ENCODE measurements at regions not wholly inside any gene's neighbourhood (a gene's known extent, or its start where the extent isn't known, plus 50 kb on each side); places are given as distances from the start of the nearest gene placed in this dataset.

- Mint-ChIP-seq H3K36me3 (ENCODE audit: low read depth) (no peaks in the 10 kb centered on the region), H3K4me1 (no peaks in the 10 kb centered on the region), H3K4me3 (no peak overlapping the region), H3K27ac (no peak overlapping the region), H3K9me3 (no peaks in the 10 kb centered on the region), H3K27me3 (ENCODE audit: low read depth, poor library complexity) (peaks cover 3% of the 10 kb centered on the region)
- DNase-seq, result no peak
- TF ChIP-seq CTCF (IDR thresholded peaks at IDR 0.05), result no peak
Observed at GRCh38 chr5:33073881-33074327, 362.8 kb downstream of the NPR3 start.

GRCh38 chr5:33074548-33074947 is 363.4 kb downstream of the NPR3 start:
- Mint-ChIP-seq H3K4me3 (no peak overlapping the region), H3K9me3 (no peaks in the 10 kb centered on the region), H3K4me1 (no peaks in the 10 kb centered on the region), H3K27me3 (ENCODE audit: low read depth, poor library complexity) (peaks cover 3% of the 10 kb centered on the region), H3K27ac (no peak overlapping the region), H3K36me3 (ENCODE audit: low read depth) (no peaks in the 10 kb centered on the region)
- DNase-seq, result no peak
- no peak for TF ChIP-seq CTCF (IDR thresholded peaks at IDR 0.05)

- TF ChIP-seq CTCF (IDR thresholded peaks at IDR 0.05), result no peak
- no peaks in the 10 kb centered on the region for H3K4me1 Mint-ChIP-seq
- no peaks in the 10 kb centered on the region for H3K9me3 Mint-ChIP-seq
- H3K4me3 Mint-ChIP-seq, result no peak overlapping the region
- no peak overlapping the region for H3K27ac Mint-ChIP-seq
- no peaks in the 10 kb centered on the region for H3K36me3 Mint-ChIP-seq (ENCODE audit: low read depth)
- DNase-seq, result no peak
- H3K27me3 Mint-ChIP-seq (ENCODE audit: low read depth, poor library complexity), result peaks cover 3% of the 10 kb centered on the region
Observed at GRCh38 chr5:33075731-33076130, 364.6 kb downstream of the NPR3 start.

GRCh38 chr5:33079548-33079947 is 361.2 kb upstream of the TARS1 start:
- no peak for DNase-seq
- no peak overlapping the region for H3K27ac Mint-ChIP-seq
- no peaks in the 10 kb centered on the region for H3K4me1 Mint-ChIP-seq
- H3K36me3 Mint-ChIP-seq (ENCODE audit: low read depth), result no peaks in the 10 kb centered on the region
- no peaks in the 10 kb centered on the region for H3K9me3 Mint-ChIP-seq
- H3K4me3 Mint-ChIP-seq, result no peak overlapping the region
- no peak for TF ChIP-seq CTCF (IDR thresholded peaks at IDR 0.05)
- peaks cover 10% of the 10 kb centered on the region for H3K27me3 Mint-ChIP-seq (ENCODE audit: low read depth, poor library complexity)

- Mint-ChIP-seq H3K9me3 (no peaks in the 10 kb centered on the region), H3K4me3 (no peak overlapping the region), H3K36me3 (ENCODE audit: low read depth) (no peaks in the 10 kb centered on the region), H3K27ac (no peak overlapping the region), H3K27me3 (ENCODE audit: low read depth, poor library complexity) (peaks cover 10% of the 10 kb centered on the region), H3K4me1 (no peaks in the 10 kb centered on the region)
- TF ChIP-seq CTCF (IDR thresholded peaks at IDR 0.05), result no peak
- DNase-seq, result no peak
Observed at GRCh38 chr5:33080287-33080686, 360.5 kb upstream of the TARS1 start.

GRCh38 chr5:33088176-33088575 is 352.6 kb upstream of the TARS1 start:
- Mint-ChIP-seq H3K36me3 (ENCODE audit: low read depth) (no peaks in the 10 kb centered on the region), H3K27ac (no peak overlapping the region), H3K4me1 (no peaks in the 10 kb centered on the region), H3K27me3 (ENCODE audit: low read depth, poor library complexity) (peaks cover 13% of the 10 kb centered on the region), H3K9me3 (no peaks in the 10 kb centered on the region), H3K4me3 (no peak overlapping the region)
- no peak for DNase-seq
- no peak for TF ChIP-seq CTCF (IDR thresholded peaks at IDR 0.05)

Data from nephron progenitor cell (in vitro differentiated cells).